ENCODE measurements at regions not wholly inside any gene's neighbourhood (a gene's known extent, or its start where the extent isn't known, plus 50 kb on each side); places are given as distances from the start of the nearest gene placed in this dataset.

- Histone ChIP-seq H3K27me3 (ENCODE audit: control insufficient read depth in 1 of 2, insufficient read depth in 2 of 2, low read length in 2 of 2) (peaks cover 0 to 3% of the 10 kb centered on the region in 2 donors), H3K9me3 (ENCODE audit: control insufficient read depth in 2 of 2, insufficient read depth in 1 of 2, low read depth in 1 of 2, low read length in 1 of 2) (peaks cover 0 to 11% of the 10 kb centered on the region in 2 donors)
- WGBS, 2 donors, result 75 to 79% methylated on average over 14 of the region's 14 CpGs
Measured at GRCh38 chr9:36760667-36761420, 188.1 kb downstream of the MELK start.

GRCh38 chr9:36762958-36763357 lies 190.3 kb downstream of the MELK start:
- H3K4me1 ChIP-seq (ENCODE audit: control insufficient read depth in 2 of 2, insufficient read depth in 2 of 2, low read length in 1 of 2), result peaks cover 0 to 2% of the 10 kb centered on the region in 2 donors
- H3K9me3 ChIP-seq (ENCODE audit: control insufficient read depth in 2 of 2, insufficient read depth in 1 of 2, low read depth in 1 of 2, low read length in 1 of 2), result peaks cover 0 to 11% of the 10 kb centered on the region in 2 donors
- WGBS, 2 donors, result 56 to 65% methylated on average over 10 of the region's 10 CpGs
- H3K4me3 ChIP-seq (ENCODE audit: low read depth in 1 of 2, low read length in 2 of 2), result no peak overlapping the region
- no peaks in the 10 kb centered on the region for H3K36me3 ChIP-seq (ENCODE audit: control insufficient read depth in 2 of 2, insufficient read depth in 2 of 2, low read length in 1 of 2)
- H3K27me3 ChIP-seq (ENCODE audit: control insufficient read depth in 1 of 2, insufficient read depth in 2 of 2, low read length in 2 of 2), result no peaks in the 10 kb centered on the region
- no peak overlapping the region for H3K27ac ChIP-seq (ENCODE audit: low read depth in 2 of 2, low read length in 1 of 2)

More at GRCh38 chr9:36760667-36761420, 188.1 kb downstream of the MELK start:
- Histone ChIP-seq H3K4me1 (ENCODE audit: control insufficient read depth in 2 of 2, insufficient read depth in 2 of 2, low read length in 1 of 2) (peaks cover 0 to 2% of the 10 kb centered on the region in 2 donors), H3K4me3 (ENCODE audit: low read depth in 1 of 2, low read length in 2 of 2) (no peak overlapping the region), H3K27ac (ENCODE audit: low read depth in 2 of 2, low read length in 1 of 2) (no peak overlapping the region), H3K36me3 (ENCODE audit: control insufficient read depth in 2 of 2, insufficient read depth in 2 of 2, low read length in 1 of 2) (no peaks in the 10 kb centered on the region)

- no peak overlapping the region for H3K4me3 ChIP-seq (ENCODE audit: low read depth in 1 of 2, low read length in 2 of 2)
- WGBS, 2 donors, result 88 to 92% methylated on average over 4 of the region's 4 CpGs
- H3K27ac ChIP-seq (ENCODE audit: low read depth in 2 of 2, low read length in 1 of 2), result no peak overlapping the region
- H3K27me3 ChIP-seq (ENCODE audit: control insufficient read depth in 1 of 2, insufficient read depth in 2 of 2, low read length in 2 of 2), result no peaks in the 10 kb centered on the region
- H3K36me3 ChIP-seq (ENCODE audit: control insufficient read depth in 2 of 2, insufficient read depth in 2 of 2, low read length in 1 of 2), result no peaks in the 10 kb centered on the region
- H3K4me1 ChIP-seq (ENCODE audit: control insufficient read depth in 2 of 2, insufficient read depth in 2 of 2, low read length in 1 of 2), result peaks cover 0 to 2% of the 10 kb centered on the region in 2 donors
- peaks cover 0 to 11% of the 10 kb centered on the region in 2 donors for H3K9me3 ChIP-seq (ENCODE audit: control insufficient read depth in 2 of 2, insufficient read depth in 1 of 2, low read depth in 1 of 2, low read length in 1 of 2)
Measured at GRCh38 chr9:36763778-36764177, 191.1 kb downstream of the MELK start.

GRCh38 chr9:36764364-36765076 lies 191.8 kb downstream of the MELK start:
- Histone ChIP-seq H3K27me3 (ENCODE audit: control insufficient read depth in 1 of 2, insufficient read depth in 2 of 2, low read length in 2 of 2) (no peaks in the 10 kb centered on the region), H3K9me3 (ENCODE audit: control insufficient read depth in 2 of 2, insufficient read depth in 1 of 2, low read depth in 1 of 2, low read length in 1 of 2) (peaks cover 0 to 11% of the 10 kb centered on the region in 2 donors), H3K36me3 (ENCODE audit: control insufficient read depth in 2 of 2, insufficient read depth in 2 of 2, low read length in 1 of 2) (no peaks in the 10 kb centered on the region), H3K27ac (ENCODE audit: low read depth in 2 of 2, low read length in 1 of 2) (no peak overlapping the region), H3K4me1 (ENCODE audit: control insufficient read depth in 2 of 2, insufficient read depth in 2 of 2, low read length in 1 of 2) (peaks cover 0 to 2% of the 10 kb centered on the region in 2 donors), H3K4me3 (ENCODE audit: low read depth in 1 of 2, low read length in 2 of 2) (no peak overlapping the region)
- 81 to 86% methylated on average over 14 of the region's 14 CpGs for WGBS, 2 donors

GRCh38 chr9:36765077-36765390 lies 192.3 kb downstream of the MELK start:
- no peaks in the 10 kb centered on the region for H3K36me3 ChIP-seq (ENCODE audit: control insufficient read depth in 2 of 2, insufficient read depth in 2 of 2, low read length in 1 of 2)
- H3K27ac ChIP-seq (ENCODE audit: low read depth in 2 of 2, low read length in 1 of 2), result no peak overlapping the region
- H3K9me3 ChIP-seq (ENCODE audit: control insufficient read depth in 2 of 2, insufficient read depth in 1 of 2, low read depth in 1 of 2, low read length in 1 of 2), result peaks cover 0 to 11% of the 10 kb centered on the region in 2 donors
- no peak overlapping the region for H3K4me3 ChIP-seq (ENCODE audit: low read depth in 1 of 2, low read length in 2 of 2)
- peaks cover 0 to 2% of the 10 kb centered on the region in 2 donors for H3K4me1 ChIP-seq (ENCODE audit: control insufficient read depth in 2 of 2, insufficient read depth in 2 of 2, low read length in 1 of 2)
- H3K27me3 ChIP-seq (ENCODE audit: control insufficient read depth in 1 of 2, insufficient read depth in 2 of 2, low read length in 2 of 2), result no peaks in the 10 kb centered on the region
- WGBS, 2 donors, result 65 to 74% methylated on average over 12 of the region's 12 CpGs

- 13 to 18% methylated on average over 37 of the region's 37 CpGs for WGBS, 2 donors
- peaks cover 0 to 11% of the 10 kb centered on the region in 2 donors for H3K9me3 ChIP-seq (ENCODE audit: control insufficient read depth in 2 of 2, insufficient read depth in 1 of 2, low read depth in 1 of 2, low read length in 1 of 2)
- H3K36me3 ChIP-seq (ENCODE audit: control insufficient read depth in 2 of 2, insufficient read depth in 2 of 2, low read length in 1 of 2), result no peaks in the 10 kb centered on the region
- H3K27ac ChIP-seq (ENCODE audit: low read depth in 2 of 2, low read length in 1 of 2), result no peak overlapping the region
- no peaks in the 10 kb centered on the region for H3K27me3 ChIP-seq (ENCODE audit: control insufficient read depth in 1 of 2, insufficient read depth in 2 of 2, low read length in 2 of 2)
- peak overlapping the region; percentile 27 to 31 for H3K4me3 ChIP-seq (ENCODE audit: low read depth in 1 of 2, low read length in 2 of 2)
- peaks cover 0 to 2% of the 10 kb centered on the region in 2 donors for H3K4me1 ChIP-seq (ENCODE audit: control insufficient read depth in 2 of 2, insufficient read depth in 2 of 2, low read length in 1 of 2)
Measured at GRCh38 chr9:36765468-36766341, 193.0 kb downstream of the MELK start.

- Histone ChIP-seq H3K27me3 (ENCODE audit: control insufficient read depth in 1 of 2, insufficient read depth in 2 of 2, low read length in 2 of 2) (no peaks in the 10 kb centered on the region), H3K4me3 (ENCODE audit: low read depth in 1 of 2, low read length in 2 of 2) (no peak overlapping the region), H3K27ac (ENCODE audit: low read depth in 2 of 2, low read length in 1 of 2) (no peak overlapping the region), H3K4me1 (ENCODE audit: control insufficient read depth in 2 of 2, insufficient read depth in 2 of 2, low read length in 1 of 2) (peaks cover 0 to 2% of the 10 kb centered on the region in 2 donors), H3K9me3 (ENCODE audit: control insufficient read depth in 2 of 2, insufficient read depth in 1 of 2, low read depth in 1 of 2, low read length in 1 of 2) (peaks cover 0 to 9% of the 10 kb centered on the region in 2 donors), H3K36me3 (ENCODE audit: control insufficient read depth in 2 of 2, insufficient read depth in 2 of 2, low read length in 1 of 2) (no peaks in the 10 kb centered on the region)
- 87 to 91% methylated on average over 3 of the region's 3 CpGs for WGBS, 2 donors
Measured at GRCh38 chr9:36768677-36769076, 196.0 kb downstream of the MELK start.

GRCh38 chr9:36770025-36770424 lies 197.3 kb downstream of the MELK start:
- 72 to 74% methylated on average over 9 of the region's 9 CpGs for WGBS, 2 donors
- no peak overlapping the region for H3K4me3 ChIP-seq (ENCODE audit: low read depth in 1 of 2, low read length in 2 of 2)
- no peak overlapping the region for H3K27ac ChIP-seq (ENCODE audit: low read depth in 2 of 2, low read length in 1 of 2)
- no peaks in the 10 kb centered on the region for H3K4me1 ChIP-seq (ENCODE audit: control insufficient read depth in 2 of 2, insufficient read depth in 2 of 2, low read length in 1 of 2)
- H3K9me3 ChIP-seq (ENCODE audit: control insufficient read depth in 2 of 2, insufficient read depth in 1 of 2, low read depth in 1 of 2, low read length in 1 of 2), result no peaks in the 10 kb centered on the region
- no peaks in the 10 kb centered on the region for H3K36me3 ChIP-seq (ENCODE audit: control insufficient read depth in 2 of 2, insufficient read depth in 2 of 2, low read length in 1 of 2)
- H3K27me3 ChIP-seq (ENCODE audit: control insufficient read depth in 1 of 2, insufficient read depth in 2 of 2, low read length in 2 of 2), result no peaks in the 10 kb centered on the region
